ENCODE measurements at regions not wholly inside any gene's neighbourhood (a gene's known extent, or its start where the extent isn't known, plus 50 kb on each side); places are given as distances from the start of the nearest gene placed in this dataset.
"Not testable (repeated sequence)": the region's sequence is repeated elsewhere in the genome, so short reads cannot be mapped to it uniquely, and the experiment has no call there.

DNA sequence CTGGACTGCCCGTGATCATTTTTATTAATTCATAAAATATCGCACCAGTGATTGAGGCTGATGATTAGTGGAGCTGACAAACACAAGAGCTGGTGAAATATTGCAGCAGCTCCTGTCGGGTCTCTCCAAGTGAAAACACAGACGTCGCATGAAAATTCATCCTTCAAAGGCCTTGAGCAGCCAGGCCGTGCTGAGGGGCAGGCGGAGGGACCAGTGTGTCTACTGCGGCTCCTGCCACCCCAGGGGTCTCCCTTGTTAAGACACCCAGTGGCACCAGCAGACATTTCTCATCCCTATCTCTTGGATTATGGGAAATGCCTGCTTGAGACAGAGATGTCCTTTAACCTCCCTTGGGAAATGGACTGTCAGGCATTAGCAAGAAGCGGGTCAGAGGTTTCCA, 289.4 kb upstream of the TLE3 start:
- no peak for DNase-seq

DNA sequence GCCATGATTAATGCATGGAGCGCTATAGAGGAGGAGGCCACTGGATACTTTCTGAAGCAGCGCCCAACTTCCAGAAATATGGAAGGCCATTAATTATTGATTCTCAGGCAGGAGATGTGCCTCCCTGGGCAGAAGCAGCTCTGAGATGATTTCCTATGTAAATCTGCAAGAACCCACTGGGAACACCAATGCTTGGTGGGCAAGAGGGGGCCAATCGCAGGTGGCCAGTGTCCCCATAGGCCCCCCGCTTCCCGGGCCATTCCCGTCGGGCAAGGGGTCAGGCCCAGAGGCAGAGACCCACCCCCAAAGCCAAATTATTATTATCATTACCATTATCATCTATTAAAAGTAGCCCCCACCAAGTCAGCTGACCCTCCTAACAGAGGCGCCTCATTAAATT, 288.0 kb upstream of the TLE3 start:
- DNase-seq, result no peak

DNA sequence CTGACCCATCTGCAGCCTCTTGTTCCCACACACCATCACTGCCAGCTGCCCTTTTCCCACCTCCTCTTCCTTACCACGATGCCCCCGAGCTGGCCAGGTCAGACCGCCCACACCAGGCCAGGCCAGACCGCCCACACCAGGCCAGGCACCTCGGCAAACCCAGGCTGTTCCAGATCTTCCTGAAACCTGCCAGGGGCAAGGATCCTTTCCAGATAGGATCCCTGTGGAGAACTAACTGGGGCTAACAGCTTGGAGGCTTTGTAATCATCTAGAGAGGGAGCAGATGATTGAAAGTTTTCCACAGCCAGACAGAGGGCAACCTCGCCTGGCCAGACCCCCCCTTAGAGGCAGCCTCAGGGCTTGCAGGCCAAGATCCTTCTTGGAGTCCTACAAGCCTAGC, 287.3 kb upstream of the TLE3 start:
- no peak for DNase-seq

DNA sequence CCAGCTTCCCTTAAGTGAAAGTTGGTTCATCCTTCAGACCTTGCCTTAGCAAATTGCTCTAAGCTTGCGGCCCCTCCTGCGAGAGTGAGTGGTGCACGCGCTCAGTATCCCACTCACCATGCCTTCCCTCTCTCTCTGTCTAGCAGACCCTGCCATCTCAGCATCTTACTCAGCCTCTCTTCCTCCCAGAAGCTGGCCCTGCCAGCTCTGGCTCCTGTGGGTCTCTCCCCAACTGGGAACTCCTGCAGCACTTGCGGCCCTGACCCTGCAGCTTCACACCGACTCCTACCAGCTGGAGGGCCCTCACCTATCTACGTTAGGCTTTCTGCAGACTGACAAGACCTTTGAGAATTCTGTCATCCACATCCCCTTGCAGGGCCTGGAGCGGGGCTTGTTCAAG, 286.1 kb upstream of the TLE3 start:
- no peak for DNase-seq

DNA sequence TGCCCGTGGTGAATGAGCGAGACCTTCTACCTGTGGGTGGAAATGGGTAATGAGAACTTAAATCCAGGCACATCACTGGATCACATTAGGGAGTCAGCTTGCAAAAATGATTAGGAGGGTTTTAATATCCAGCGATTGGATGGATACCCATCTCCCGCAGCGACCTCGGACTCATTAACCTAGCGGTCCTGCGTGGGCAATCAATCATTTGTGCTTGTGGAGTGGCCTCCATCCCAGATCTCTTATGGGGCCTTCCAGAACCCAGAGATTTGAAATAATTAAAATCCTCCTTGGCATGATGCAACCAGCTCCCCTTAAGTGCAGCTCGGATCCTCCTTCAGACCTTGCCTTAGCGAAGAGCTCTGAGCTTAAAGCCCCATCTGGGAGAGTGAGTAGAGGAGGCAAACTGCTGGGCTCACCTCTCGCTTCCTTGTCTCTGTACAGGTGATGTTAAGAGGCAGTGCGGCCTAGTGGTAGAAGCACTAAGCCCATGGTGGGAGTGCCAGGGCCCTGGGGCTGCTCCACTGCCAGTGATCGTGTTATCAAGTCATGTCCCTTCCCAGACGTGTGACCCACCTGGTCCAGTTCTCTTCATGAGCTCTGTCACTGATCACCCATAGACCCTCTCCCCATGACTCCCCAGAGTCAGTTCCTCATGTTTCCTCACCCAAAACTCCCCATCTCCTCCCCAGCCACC, 285.2 kb upstream of the TLE3 start:
- no peak for DNase-seq

DNA sequence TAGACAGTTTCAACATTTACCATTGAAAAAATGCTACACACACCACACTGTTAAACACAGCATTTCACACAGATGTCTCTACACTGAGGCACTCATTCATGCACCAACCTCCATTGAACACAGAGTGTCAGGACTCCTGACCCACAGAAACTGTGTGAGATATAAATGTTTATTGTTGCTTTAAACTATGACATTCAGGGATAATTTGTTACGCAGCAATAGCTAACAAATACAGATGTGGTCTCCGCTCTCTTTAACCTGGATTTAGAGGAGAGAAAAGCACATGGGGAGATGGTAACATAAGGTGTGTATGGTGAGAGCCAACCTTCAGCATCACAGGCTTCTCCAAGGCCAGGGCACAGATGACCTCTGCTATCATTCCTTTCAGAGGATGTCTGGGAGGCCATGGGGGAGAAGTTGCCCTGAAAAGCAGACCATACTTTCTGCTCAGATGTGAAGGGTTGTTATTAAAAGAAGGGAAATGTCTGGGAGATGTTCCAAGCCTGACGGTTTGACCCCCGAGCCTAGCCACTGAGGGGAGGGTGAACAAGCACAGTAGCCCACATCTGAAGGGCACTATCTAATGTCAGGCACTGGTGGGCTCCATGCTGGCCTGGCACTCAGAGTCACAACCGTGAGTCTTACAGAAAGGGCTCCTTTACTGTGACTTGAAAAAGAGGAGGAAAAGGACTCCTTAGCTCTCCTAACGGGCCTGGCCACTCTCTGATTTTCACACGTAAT, 284.5 kb upstream of the TLE3 start:
- no peak for DNase-seq

DNA sequence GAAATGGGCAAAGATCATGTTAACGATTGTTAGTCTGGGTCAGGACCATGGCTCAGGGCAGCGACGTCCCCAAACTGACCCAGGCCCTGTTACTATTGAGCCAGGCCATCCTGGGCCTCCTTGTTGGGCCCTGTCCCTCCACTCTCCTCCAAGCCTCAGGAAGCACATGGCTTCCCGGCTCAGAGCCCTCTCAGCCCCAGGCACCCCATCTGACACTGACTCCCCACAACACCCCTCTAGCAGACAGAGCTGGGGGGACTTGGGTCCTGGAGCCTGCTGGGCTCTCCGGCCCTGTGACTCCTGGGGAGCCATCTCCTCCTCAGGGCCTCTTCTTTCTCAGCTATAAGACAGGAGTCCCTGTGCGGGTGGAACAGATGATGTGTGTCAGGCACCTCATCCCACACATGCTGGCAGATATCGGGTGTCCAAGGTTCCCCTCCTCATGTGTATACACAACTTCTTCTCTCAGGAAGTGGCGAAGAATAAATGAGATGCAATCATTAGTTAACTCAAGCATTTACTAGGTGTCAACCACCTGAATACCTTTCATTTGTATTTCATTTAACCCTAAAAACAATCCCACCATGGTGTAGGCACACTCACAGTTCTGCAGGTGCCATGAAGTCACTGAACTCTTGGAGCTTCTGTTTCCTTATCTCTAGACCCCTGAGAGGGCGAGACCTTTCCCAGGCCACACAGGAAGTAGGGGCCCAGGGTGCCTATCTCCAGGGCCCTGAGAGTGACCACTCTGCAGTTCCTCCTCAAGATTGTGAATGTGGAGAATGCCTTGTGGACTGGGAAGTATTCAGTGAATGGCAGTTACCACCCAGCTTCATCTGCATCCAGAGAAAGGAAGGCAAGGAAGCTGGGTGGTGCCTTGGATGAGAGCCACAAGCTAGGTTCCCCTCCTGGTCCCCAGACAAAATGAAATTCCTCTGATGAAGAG, 282.5 kb upstream of the TLE3 start:
- DNase-seq, result no peak

DNA sequence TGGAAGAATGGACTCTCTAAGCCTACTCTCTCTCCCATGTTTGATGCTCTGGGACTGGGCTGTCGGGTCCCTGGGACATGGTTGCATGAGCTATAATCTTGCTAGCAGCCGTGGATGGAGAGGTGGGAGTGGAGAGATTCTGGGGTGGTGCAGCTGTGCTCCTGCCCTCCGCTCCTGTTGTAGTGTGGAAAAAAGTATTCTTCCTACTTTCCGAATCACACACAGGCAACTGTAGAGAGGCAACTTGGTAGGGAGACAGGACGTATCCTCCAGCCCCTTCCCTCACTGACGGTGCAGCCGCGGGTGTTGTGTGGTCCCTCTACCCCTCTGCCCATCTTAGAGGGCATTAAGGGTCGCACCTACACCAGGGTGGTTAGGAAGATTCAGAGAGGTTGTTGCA, 281.4 kb upstream of the TLE3 start:
- DNase-seq, result no peak

DNA sequence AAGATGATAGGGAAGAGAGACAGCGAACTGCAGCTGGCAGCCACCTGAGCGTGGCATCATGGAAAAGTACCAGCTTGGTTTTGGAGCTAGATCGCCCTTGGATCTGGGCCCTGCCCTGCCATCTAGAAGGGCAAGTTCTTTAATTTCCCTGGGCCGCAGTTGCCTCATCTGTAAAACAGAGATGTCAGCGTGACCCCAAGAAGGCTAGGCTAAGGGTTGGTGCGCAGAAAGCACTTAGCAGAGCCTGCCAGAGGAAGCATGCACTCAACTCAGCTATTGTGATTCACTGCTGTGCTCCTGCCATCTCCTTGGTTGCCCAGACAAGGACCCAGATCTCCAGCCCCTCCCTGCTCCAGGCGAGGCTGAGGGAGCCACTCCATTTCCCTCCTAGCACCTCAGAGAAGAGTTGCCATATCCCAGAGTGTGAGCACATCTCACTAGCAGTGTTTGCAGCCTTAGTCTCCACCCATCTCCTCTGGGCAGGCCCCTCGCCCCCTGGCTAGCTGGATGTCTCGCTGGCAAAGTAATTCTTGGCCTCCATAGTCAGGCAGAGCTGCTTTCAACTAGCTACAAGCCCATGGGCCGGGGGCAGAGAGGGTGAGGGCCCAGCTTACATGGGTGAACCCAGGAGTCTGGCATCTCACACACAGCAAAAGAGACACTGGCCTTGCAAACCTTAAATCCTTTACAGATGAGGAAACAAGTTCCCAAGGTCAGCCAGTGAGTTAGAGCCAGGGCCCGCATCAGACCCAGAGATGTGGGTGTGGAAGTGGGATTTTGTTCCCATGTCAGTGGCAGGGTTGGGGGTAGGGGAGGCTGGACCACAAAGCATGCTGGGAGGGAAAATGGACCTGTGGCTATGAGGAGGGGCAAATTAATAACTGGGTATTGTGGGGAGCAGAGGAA, 280.7 kb upstream of the TLE3 start:
- peak in 1 of 14 donors; percentile 2 for DNase-seq

DNA sequence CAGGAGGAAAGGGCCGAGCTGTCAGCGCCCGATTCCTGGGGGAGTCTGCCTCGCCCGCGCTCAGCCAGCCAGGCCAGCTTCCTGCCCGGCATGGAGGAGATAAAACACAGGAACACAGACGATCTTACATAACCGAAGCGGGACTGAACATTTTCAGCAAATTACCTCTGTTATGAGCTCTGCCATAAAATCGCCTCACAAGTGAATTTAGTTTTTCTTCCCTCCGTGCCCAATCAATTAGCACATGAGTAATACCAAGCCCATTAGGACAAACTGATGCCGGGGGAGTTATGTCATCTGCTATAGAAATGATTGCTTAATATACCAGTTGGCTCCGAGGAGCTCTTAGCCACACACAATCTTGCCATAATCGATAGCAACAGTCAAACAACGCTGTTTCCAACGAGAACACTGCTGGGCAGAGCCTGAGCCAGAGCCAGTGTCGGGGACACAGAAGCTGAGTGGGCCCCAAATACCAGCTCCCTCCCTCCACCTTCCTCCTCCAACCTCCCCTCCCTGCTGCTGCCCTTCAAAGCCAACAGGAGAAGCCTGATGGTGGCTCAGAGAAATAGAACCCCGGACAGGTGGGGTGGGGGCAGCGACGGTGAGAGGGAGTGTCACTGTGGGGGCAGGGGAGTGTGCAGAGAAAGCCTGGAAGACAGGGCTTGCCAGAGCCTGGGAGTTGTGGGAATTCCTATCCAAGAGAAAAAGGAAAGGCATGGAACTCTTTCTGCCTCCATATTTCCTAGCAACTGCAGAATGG, 279.4 kb upstream of the TLE3 start:
- DNase-seq, result peak in 1 of 14 donors; percentile 30

DNA sequence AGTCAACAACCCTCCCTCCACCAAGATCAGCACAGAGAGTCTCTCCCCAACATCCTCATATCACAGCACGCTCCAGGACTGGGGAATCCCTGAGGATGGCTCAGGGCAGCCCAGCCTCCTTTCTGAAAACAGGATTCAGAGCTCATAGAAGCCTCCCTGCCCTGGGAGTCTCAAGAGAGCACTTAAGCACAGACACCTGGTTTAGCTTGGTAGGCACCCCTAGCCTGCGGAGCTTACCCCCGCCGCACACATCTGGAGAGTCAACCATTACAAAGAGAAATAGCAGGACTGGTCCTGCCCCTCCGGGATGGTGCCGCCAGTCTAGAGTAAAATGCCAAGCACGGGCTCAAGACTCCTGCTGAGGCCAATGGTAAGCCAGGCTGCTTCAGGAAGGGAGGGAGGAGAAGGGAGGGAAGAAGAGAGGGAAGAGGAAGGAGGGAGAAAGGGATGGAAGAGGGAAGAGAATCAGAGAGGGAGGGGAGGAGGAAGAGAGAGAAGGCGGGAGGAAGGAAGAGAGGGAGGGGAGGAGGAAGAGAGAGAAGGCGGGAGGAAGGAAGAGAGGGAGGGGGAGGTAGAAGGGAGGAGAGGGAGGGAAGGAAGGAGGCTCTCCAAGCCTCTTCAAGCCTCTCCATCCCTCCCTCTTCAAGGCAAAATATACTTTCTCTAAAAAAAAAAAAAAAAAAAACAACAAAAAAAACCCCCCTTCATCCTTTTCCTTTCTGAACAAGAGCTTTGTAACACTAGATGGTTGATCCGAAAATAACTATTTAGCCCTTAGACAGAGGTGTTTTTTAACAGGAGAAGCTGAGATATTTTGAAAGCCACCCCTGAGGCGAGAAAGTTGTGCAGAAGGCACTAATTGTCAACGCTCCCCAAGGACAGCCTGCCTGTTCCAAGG, 278.6 kb upstream of the TLE3 start:
- no peak for DNase-seq

DNA sequence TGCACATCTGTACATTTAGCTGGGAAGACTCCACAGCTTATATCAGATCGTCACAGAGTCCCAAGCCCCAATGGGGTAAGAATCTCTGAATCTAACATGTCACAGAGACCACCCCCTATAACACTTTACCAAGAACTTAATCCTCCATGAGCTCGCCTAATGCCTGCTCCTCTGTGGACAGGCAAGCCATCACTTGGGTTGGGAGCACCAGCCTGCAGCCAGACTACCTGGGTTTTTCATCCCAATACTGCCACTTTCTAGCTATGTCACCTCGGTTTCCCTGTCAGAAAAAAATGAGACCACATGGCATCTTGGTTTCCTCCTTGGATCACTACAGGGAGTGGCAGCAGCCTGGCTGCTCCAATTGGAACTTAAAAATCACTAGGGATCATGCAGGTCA, 277.9 kb upstream of the TLE3 start:
- no peak for DNase-seq

DNA sequence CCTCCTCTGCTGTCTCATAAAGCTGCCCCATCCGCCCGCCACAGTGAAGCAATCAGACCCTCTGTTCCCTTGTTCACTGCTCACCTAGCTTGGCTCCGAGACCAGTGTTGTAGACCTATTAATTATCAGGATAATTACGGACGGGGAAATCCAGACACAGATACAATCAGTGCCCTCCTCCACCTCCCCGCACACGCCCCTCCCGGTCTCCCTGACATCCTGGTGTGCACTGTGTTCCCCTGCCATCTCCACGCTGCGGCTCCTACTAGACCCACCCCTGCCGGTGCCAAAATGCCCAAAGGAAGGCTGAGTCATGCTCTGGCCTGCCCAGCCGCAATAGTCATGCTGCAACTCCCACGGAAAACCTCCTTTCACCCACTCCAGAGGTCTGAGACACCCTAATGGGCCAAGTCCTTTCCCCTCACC, 277.3 kb upstream of the TLE3 start:
- DNase-seq, result peak in 1 of 14 donors; percentile 24

DNA sequence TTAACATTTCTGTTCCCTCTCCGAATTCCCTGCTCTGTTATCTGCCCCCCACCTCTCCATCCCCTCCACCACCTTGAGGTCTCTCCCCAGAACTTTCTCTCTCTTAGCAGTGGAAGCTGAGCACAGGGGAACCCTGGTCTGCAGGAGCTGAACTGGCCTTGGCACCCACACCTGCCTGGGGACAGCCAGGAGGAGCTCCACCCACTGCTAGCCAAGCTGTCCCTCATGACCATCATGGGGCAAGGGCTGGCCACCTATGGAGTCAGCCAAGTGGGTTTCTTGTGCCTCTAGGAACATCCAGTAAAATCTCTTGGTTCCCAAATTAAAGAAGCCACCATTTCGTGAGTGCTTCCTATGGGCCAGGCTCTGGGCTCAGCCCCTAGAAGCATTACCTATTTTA, 276.4 kb upstream of the TLE3 start:
- no peak for DNase-seq

DNA sequence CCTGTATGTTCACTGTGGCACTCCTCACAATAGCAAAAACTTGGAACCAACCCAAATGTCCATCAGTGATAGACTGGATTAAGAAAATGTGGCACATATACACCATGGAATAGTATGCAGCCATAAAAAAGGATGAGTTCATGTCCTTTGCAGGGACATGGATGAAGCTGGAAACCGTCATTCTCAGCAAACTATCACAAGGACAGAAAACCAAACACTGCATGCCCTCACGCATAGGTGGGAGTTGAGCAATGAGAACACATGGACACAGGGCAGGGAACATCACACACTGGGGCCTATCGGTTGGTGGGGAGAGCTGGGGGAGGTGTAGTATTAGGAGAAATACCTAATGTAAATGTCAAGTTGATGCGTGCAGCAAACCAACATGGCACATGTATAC, 275.7 kb upstream of the TLE3 start:
- DNase-seq, result not testable (repeated sequence)

DNA sequence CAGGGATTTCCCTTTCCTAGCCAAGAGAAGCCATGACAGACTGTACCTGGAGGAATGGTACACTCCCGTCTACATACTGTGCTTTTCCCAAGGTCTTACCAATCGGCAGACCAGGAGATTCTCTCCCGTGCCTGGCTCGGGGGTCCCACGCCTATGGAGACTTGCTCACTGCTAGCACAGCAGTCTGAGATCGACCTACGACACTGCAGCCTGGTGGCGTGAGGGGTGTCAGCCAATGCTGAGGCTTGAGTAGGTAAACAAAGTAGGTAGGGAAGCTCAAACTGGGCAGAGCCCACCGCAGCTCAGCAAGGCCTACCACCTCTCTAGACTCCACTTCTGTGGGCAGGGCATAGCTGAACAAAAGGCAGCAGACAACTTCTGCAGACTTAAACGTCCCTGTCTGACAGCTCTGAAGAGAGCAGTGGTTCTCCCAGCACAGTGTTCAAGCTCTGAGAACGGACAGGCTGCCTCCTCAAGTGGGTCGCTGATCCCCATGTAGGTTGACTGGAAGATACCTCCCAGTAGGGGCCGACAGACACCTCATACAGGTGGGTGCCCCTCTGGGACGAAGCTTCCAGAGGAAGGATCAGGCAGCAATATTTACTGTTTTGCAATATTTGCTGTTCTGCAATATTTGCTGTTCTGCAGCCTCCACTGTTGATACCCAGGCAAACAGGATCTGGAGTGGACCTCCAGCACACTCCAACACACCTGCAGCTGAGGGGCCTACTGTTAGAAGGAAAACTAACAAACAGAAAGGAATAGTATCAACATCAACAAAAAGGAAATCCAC, 270.4 kb upstream of the TLE3 start:
- not testable (repeated sequence) for DNase-seq

DNA sequence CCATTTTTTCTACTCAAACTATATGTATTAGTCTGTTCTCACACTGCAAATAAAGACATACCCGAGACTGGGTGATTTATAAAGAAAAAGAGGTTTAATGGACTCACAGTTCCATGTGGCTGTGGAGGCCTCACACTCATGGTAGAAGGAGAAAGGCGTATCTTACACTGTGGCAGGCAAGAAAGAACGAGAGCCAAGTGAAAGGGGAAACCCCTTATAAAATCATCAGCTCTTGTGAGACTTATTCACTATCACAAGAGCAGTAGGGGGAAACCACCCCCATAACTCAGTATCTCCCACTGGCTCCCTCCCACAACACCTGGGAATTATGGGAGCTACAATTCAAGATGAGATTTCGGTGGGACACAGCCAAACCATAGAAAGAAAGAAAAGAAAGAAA, 266.3 kb upstream of the TLE3 start:
- DNase-seq, result not testable (repeated sequence)

DNA sequence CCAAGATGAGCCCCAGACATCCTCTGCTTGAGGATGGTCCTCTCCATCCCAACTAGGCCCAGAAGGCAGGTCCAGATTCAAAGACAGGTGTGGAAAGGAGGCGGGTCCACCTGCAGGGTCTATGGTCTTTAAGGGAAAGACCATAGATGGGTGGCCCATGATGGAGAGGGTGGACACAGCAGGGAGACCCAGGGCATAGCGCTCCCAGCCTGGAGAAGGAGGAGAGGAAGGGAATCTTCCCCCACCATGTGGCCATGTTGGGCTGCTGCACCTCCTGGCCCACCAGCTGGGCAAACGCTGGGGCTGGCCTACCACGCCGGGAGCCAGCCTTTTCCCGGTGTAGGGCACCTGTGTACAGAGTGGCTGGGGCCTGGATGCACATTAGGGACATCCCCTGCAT, 265.2 kb upstream of the TLE3 start:
- peak in 2 of 14 donors; percentile 17 to 19 for DNase-seq

DNA sequence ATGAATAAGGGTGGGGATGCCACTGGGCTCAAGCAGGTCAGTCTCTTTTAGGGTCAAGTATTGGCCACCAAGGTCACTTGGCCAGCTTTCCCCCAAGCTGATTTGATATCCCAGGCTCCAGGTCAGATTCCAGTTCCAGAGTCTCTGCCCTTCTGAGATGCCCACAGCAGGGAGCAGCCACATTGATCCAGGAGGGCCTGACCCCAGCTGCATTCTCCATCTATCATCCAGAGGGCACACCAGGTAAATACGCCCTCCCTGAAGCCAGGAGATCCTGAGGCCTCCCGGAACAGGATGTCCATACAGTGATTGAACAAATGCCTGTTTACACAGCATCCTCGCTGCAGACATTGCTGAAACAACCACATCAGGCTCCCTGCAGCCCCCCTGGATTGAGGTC, 264.6 kb upstream of the TLE3 start:
- DNase-seq, result no peak

Measured in C1 segment of cervical spinal cord (tissue), 14 donors.